GM21360 (cell line): ENCODE measurements at regions not wholly inside any gene's neighbourhood (a gene's known extent, or its start where the extent isn't known, plus 50 kb on each side); places are given as distances from the start of the nearest gene placed in this dataset.

Experiments used
- ATAC-seq: cut with Tn5 transposase; IDR thresholded peaks from one replicate; pipeline ENCODE4 v1.9.1; 2021; ENCODE audit warnings: mild to moderate bottlenecking, moderate library complexity; ENCODE audit not compliant: unreplicated experiment

- ATAC-seq = no peak
Measured at GRCh38 chr5:159774476-159775031, 141.7 kb upstream of the ADRA1B start.

GRCh38 chr5:159775890-159776289, 140.4 kb upstream of the ADRA1B start:
- no peak for ATAC-seq

GRCh38 chr5:159777049-159777660, 139.1 kb upstream of the ADRA1B start:
- no peak for ATAC-seq

GRCh38 chr5:159779481-159779880, 136.8 kb upstream of the ADRA1B start:
- no peak for ATAC-seq

- ATAC-seq = no peak
Measured at GRCh38 chr5:159780246-159780645, 136.0 kb upstream of the ADRA1B start.

- ATAC-seq = no peak
Measured at GRCh38 chr5:159781626-159782157, 134.6 kb upstream of the ADRA1B start.

- peak; percentile 72 for ATAC-seq
Measured at GRCh38 chr5:159782197-159782994, 133.9 kb upstream of the ADRA1B start.

- ATAC-seq = no peak
Measured at GRCh38 chr5:159782995-159783300, 133.3 kb upstream of the ADRA1B start.

- ATAC-seq = no peak
Measured at GRCh38 chr5:159783726-159784247, 132.5 kb upstream of the ADRA1B start.

GRCh38 chr5:159784993-159785392, 131.3 kb upstream of the ADRA1B start:
- ATAC-seq = no peak

- no peak for ATAC-seq
Measured at GRCh38 chr5:159785656-159786055, 130.6 kb upstream of the ADRA1B start.

GRCh38 chr5:159786201-159786600, 130.1 kb upstream of the ADRA1B start:
- ATAC-seq = no peak

GRCh38 chr5:159786901-159787691, 129.2 kb upstream of the ADRA1B start:
- ATAC-seq = no peak

- no peak for ATAC-seq
Measured at GRCh38 chr5:159787837-159788236, 128.4 kb upstream of the ADRA1B start.

GRCh38 chr5:159788835-159789331, 127.4 kb upstream of the ADRA1B start:
- no peak for ATAC-seq

- ATAC-seq = no peak
Measured at GRCh38 chr5:159792180-159792579, 124.1 kb upstream of the ADRA1B start.

GRCh38 chr5:159797261-159797970, 118.9 kb upstream of the ADRA1B start:
- no peak for ATAC-seq

GRCh38 chr5:159799701-159800100, 116.6 kb upstream of the ADRA1B start:
- ATAC-seq = no peak

- ATAC-seq = no peak
Measured at GRCh38 chr5:159800131-159800840, 116.0 kb upstream of the ADRA1B start.

GRCh38 chr5:159801303-159801702, 115.0 kb upstream of the ADRA1B start:
- ATAC-seq = no peak
